H7 (cell line): ENCODE measurements at regions not wholly inside any gene's neighbourhood (a gene's known extent, or its start where the extent isn't known, plus 50 kb on each side); places are given as distances from the start of the nearest gene placed in this dataset.

Experiments
- DNase-seq: peaks from one replicate; pipeline ENCODE4 v3.0.0; 2012
- H3K27me3 ChIP-seq: 2 replicates; pipeline ENCODE4 v1.6.0; 2011; ENCODE audit warnings: mild to moderate bottlenecking, low read length; ENCODE audit not compliant: control insufficient read depth, insufficient read depth
- H3K36me3 ChIP-seq: replicated peaks from 2 replicates; pipeline ENCODE4 v1.5.1; 2011; ENCODE audit warnings: low read length; ENCODE audit not compliant: control insufficient read depth, insufficient read depth
- H3K4me3 ChIP-seq: 2 replicates; pipeline ENCODE4 v1.5.1; 2011; ENCODE audit warnings: low read depth, mild to moderate bottlenecking, control low read depth, low read length, moderate library complexity; ENCODE audit not compliant: insufficient read depth

DNA sequence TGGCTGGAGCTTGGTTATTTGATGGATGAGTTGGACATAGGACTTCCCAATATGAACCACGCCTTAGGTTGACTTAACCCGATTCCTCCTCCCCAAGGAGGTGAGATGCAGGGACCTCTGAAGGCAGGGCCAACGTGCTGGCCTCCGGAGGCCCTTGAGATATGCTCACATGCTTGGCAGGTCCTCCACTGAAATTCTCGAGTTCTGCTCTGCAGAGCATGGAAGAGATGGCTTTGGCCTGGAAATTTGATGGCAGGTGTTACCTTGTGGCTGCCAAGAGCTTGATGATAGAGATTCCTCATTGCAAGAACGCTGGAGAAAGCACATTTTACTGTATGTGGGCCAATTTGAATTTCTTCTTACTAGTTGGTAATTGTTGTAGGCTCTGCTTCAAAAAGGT is 117.4 kb upstream of the LIMCH1 start:
- DNase-seq = no peak
- Histone ChIP-seq H3K4me3 (no peak overlapping the region), H3K36me3 (no peaks in the 10 kb centered on the region), H3K27me3 (no peaks in the 10 kb centered on the region)

DNA sequence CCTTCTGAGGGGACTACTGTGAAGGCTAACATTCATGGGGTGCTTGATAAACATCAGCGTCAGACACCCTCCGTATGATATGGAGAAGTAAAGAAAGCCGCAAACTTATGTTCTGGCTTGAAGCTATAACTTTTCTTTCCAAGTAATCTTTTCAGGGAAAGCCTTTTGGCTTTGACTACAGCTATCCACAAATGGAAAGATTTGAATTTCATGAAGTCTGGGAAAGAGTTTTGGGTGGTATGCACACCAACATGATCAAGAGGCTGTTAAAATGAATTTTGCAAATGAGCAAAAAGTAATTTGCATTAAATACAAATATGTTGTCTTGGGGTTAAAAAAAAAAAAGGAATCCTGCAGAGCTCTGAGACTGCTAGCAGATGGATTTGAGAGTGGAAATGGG is 114.8 kb upstream of the LIMCH1 start:
- no peaks in the 10 kb centered on the region for H3K27me3 ChIP-seq
- H3K36me3 ChIP-seq = no peaks in the 10 kb centered on the region
- DNase-seq = no peak
- H3K4me3 ChIP-seq = no peak overlapping the region

DNA sequence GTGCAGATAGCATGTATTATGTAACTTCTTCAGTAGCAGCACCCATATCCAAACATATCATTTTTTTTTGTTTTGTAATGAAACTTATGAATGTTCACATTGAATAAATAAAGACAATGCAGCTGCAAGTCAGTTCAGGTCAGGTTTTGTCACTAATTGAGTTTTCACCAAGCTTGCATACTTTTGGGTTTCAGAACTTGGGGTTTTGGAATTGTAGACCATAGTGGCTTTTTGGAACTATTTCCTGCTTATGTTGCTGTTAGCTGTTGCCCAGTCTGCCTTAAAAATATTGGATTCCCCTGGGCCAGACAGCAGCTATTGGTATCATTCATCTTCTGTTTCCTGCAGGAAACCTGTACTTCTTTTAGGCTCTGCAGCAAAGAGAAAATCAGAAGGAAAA is 113.4 kb upstream of the LIMCH1 start:
- no peaks in the 10 kb centered on the region for H3K36me3 ChIP-seq
- DNase-seq = no peak
- H3K27me3 ChIP-seq = no peaks in the 10 kb centered on the region
- H3K4me3 ChIP-seq = no peak overlapping the region

DNA sequence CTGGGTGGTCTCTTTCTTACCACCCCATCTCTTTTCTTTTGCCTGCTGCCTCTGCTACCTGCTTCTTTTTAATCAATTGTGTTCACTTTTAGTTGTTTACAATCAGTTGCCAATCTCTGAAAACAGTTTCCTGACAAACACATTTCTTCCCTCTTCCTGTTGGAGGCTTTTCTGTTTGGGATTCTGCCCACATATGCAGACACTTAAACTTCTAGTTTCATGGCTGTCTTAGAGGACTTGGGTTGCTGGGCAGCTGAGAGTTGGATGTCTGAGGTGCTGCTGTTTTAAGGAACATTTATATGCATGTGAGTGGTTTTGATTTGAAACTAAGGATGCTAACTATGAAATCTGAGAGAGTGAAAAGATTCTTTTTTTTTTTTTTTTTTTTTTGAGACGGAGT is 112.3 kb upstream of the LIMCH1 start:
- no peak for DNase-seq
- H3K4me3 ChIP-seq = no peak overlapping the region
- H3K27me3 ChIP-seq = no peaks in the 10 kb centered on the region
- H3K36me3 ChIP-seq = no peaks in the 10 kb centered on the region

DNA sequence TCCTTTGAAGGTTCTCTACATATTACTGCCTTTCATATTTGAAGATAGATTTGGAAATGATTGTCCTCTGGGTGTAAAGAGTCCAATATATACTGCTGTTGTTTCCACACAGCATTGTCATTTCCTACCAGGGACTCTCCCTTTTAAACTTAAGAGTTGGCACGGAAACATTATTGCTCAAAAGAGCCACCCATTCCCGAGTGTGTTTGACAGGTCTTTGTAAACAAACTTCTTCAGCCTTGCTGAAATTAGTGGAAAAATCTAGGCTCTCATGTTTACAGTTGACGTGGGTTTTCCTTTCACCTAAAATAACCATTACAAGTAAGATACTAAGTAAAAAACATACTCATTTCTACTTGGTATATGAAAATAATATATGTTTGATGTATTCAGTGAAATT is 111.4 kb upstream of the LIMCH1 start:
- H3K4me3 ChIP-seq = no peak overlapping the region
- DNase-seq = no peak
- no peaks in the 10 kb centered on the region for H3K36me3 ChIP-seq
- no peaks in the 10 kb centered on the region for H3K27me3 ChIP-seq

DNA sequence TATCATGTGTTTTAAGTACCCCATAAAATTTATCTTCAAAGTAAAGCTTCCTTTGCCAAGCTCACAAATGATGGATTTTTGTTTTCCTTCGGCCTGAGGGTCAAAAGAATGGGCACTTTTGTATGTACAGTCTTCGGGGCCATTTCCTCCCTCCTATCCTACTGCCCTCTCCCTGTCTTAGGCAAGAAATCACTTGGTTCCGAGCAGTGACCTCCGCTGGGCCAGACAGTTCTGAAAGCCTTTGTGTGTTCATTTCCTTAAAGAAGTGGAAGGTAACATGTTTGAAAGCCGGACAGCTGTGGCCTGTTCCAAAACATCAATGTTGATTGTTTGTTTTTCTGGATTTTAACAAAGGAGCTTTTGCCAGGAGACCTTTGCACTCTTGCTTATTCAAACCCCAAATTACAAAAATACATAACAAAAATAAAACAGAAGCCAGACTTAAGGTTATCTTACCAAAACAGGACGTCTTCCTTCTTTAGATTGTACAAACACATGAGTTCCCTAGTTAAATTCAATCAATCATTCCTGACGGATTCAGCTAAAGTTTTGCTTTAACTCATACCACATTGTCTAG is 110.6 kb upstream of the LIMCH1 start:
- no peak for DNase-seq
- Histone ChIP-seq H3K27me3 (no peaks in the 10 kb centered on the region), H3K4me3 (no peak overlapping the region), H3K36me3 (no peaks in the 10 kb centered on the region)

DNA sequence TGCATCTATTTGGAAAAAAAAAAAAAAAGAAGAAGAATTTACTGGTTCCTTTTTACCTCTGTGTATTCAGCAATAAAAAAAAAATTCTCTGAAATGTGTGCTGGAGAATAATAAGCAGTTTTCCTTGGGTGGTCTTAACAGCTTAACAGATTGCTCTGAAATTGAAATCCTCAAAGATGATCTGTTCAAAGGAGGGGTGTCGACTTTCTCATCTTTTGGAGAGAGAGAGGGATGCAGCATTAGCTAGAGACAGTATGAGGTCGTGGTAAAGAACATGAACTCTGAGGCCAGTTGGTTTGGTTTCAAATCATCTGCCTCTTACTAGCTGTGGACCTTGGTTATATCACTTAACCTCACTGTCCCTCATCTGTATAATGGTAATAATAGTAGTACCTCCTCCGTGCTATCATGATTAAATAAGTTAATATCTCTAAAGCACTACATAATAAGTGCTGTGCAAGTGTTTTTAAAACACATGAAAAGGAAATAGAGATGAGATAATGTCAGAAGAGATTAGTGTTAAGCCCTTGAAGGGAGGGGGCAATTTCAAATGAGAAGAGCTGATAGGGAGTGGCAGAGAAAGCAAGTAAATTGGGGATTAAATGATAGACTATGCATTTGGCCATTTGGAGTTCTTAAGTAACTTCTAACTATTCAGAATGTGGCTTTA is 109.9 kb upstream of the LIMCH1 start:
- Histone ChIP-seq H3K27me3 (no peaks in the 10 kb centered on the region), H3K36me3 (no peaks in the 10 kb centered on the region), H3K4me3 (no peak overlapping the region)
- no peak for DNase-seq

DNA sequence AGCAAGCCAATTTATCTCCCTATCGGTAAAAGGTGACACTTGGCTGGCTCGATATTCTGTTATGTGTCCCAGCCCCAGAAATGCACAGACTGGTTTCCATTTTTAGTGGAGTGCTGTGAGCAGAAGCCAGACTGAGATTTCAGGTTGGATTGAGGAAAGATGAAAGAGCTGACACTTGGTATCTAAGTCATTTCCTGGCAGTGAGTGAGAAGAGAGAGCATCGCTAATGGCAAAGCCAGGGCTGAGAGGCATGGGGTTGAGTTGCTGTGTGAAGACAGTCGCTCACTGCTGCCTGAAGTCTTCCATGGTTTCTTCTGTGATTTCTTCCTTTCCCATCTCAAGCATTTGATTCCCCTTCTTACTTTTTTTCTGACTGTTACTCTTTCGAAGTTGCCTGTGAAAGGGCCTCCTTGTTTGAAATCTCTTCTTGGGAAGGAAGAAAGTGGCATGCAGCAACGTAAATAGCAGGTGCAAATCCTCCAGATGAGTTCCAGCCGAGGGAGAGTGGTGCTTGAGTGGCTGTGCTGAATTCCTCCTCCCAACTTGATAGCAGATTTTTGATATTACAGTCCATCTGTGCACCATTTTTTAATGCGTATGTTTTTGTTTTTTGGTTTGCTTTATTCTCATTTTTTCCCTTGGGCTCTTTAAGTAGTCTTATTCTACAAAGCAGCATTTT is 109.2 kb upstream of the LIMCH1 start:
- DNase-seq = no peak
- Histone ChIP-seq H3K36me3 (no peaks in the 10 kb centered on the region), H3K4me3 (no peak overlapping the region), H3K27me3 (no peaks in the 10 kb centered on the region)

DNA sequence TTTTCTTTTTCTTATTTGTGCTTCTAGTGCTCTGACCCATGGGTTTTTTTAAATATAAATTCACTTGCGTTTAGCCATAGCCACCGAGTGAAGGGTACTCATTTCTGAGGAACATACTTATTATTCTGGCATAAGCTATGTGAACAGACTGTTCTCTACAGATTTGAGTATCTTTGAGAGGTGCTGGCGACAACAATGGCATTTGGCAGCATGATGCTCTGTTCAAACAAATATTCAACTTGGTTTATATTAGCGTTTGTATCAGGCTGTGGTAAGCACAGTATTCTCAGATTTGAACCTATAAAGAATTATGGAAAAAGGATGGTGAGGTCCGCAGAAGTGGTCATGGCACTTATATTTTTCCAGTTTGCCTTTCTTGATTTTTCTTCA is 108.7 kb upstream of the LIMCH1 start:
- Histone ChIP-seq H3K4me3 (no peak overlapping the region), H3K36me3 (no peaks in the 10 kb centered on the region), H3K27me3 (no peaks in the 10 kb centered on the region; the same call in 1 of the 2 replicates)
- no peak for DNase-seq

DNA sequence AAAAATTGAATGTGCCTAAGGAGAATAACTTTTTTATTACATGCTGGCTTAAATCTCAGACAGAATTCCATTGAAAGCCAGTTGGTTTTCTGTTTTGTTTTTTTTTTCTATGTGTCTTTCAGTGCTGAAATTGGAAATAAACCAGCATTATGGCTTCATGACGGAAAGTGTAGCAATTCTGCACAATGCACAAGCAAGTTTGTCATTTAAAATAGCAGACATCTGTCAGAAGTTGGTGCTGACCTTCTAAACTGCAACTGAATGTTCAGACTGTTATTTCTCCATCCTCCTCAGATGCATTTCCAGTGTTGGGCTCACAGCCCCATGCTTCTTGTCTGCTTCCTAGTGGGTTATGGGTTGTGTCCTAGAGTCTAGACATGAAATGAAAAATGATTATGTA is 107.2 kb upstream of the LIMCH1 start:
- H3K36me3 ChIP-seq = no peaks in the 10 kb centered on the region
- no peaks in the 10 kb centered on the region; the same call in 1 of the 2 replicates for H3K27me3 ChIP-seq
- no peak overlapping the region for H3K4me3 ChIP-seq
- DNase-seq = no peak

DNA sequence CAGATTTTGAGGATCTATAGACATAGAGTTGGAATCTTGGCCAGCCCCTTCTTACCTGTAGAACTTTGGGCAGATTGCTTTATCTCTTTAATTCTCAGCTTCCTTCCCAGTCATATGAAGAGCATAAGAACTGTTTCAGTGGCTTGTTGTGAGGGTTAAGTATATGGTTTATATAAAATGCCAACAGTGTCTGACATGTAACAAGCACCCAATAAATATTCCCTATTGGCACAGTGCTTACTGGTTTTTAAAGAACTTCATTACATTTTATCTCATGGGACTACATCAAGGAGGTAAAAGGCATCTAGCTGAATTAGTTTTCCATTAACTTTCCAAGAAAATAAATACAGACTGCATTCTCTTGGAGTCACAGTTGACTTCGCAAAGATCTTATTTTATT is 106.7 kb upstream of the LIMCH1 start:
- no peak for DNase-seq
- no peaks in the 10 kb centered on the region for H3K36me3 ChIP-seq
- no peak overlapping the region for H3K4me3 ChIP-seq
- H3K27me3 ChIP-seq = no peaks in the 10 kb centered on the region; the same call in 1 of the 2 replicates

DNA sequence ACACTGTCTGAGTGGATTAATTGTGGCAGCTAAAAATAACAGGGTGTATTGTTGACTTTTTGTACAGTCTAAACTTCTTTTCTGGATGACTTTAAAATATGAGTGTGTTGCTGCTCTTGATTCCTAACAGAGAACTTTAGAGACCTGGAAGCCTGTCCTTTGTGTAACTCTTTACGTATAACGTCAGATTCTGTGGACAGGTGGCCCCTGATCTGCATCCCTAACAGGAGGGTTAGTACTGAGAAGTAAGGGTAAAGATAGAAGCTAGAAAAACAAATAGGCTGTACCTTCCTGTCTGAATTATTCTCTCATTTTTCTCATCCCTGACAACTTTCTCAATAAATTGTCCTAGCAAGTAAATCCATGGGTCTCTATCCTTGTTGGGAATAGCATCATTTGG is 105.7 kb upstream of the LIMCH1 start:
- no peak overlapping the region for H3K4me3 ChIP-seq
- DNase-seq = no peak
- no peaks in the 10 kb centered on the region; the same call in 1 of the 2 replicates for H3K27me3 ChIP-seq
- H3K36me3 ChIP-seq = no peaks in the 10 kb centered on the region

DNA sequence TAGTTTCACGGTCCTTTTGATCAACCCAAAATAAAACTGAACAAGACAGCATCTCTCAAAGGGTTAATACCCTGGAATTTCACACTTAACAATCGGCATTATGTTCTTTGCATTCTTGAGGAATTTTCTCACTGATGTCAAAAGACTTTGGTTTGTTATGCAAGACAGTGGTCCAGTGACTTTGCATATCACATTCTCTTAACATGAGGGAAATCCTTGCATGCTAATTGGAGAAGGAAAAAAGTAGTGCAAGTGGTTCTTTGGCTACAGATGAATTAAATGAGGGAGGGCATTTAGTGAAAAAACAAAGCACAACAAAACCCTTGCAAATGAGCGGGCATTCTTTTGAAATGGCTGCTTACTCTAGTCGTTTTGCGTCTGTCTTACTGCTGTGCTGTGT is 105.1 kb upstream of the LIMCH1 start:
- peak; percentile 61 for DNase-seq
- Histone ChIP-seq H3K27me3 (no peaks in the 10 kb centered on the region; the same call in 1 of the 2 replicates), H3K36me3 (no peaks in the 10 kb centered on the region), H3K4me3 (no peak overlapping the region)

DNA sequence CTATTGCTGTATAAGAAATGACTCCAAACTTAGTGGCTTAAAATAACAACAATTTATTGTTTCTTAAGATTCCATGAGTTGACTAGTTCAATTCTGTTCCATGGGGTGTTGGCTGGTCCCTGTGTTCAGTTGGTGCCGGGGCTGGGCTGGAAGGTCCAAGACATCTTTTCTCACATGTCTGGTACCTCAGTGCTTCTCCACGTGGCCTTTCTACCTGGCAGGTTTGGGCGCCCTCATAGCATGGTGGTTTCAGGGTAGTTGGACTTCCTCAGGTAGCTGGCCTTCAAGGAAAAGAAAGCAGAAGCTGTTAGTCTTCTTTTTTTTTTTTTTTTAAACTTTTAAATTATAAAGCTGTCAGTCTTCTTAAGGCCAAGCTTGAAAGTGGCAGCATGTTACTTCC is 104.6 kb upstream of the LIMCH1 start:
- no peak overlapping the region for H3K4me3 ChIP-seq

DNA sequence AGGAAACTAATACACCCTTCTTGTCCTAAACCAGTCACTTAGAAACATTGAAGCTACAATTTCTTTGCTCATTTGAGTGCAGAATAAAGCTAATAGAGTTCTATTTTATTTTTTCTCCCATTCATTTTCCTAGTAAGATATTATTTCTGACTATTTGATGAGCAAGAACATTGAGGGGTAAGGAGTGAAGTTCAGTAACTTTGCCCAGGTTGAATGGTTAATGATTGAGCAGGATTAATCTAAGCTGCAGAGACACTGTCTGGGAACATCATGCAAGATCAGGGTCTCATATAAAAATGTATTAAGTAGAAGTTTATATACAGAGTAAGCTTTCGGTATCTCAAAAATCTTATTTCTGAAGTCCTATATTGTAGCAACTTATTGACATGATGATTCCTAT is 102.4 kb upstream of the LIMCH1 start:
- Histone ChIP-seq H3K27me3 (no peaks in the 10 kb centered on the region; the same call in 1 of the 2 replicates), H3K4me3 (no peak overlapping the region), H3K36me3 (no peaks in the 10 kb centered on the region)
- no peak for DNase-seq

More for the DNA sequence above, 104.6 kb upstream of the LIMCH1 start:
- H3K27me3 ChIP-seq = no peaks in the 10 kb centered on the region; the same call in 1 of the 2 replicates
- DNase-seq = no peak
- H3K36me3 ChIP-seq = no peaks in the 10 kb centered on the region
